ENCODE measurements at regions not wholly inside any gene's neighbourhood (a gene's known extent, or its start where the extent isn't known, plus 50 kb on each side); places are given as distances from the start of the nearest gene placed in this dataset.

DNA sequence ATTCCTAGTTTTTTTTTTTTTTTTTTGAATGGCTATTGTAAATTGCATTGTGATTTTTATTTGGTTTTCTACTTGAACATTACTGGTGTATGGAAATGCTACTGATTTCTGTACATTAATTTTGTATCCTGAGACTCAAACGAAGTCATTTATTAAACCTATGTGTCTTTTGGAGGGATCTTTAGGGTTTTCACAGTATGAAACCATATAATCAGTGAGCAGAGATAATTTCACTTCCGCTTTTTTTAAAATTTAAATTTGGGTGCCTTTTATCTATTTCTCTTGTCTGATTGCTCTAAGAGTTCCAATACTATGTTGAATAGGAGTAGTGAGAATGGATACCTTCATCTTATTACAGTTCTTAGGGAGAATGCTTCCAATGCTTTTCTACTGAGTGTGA is 102.7 kb downstream of the ZWINT start:
- Histone ChIP-seq H4K20me1 (ENCODE audit: low read length) (no peaks in the 10 kb centered on the region; the same call in 1 of the 2 replicates), H3K36me3 (ENCODE audit: low read depth, low read length) (no peaks in the 10 kb centered on the region), H3K4me1 (ENCODE audit: insufficient read depth, low read length) (no peaks in the 10 kb centered on the region), H3K4me3 (ENCODE audit: low read length) (no peak overlapping the region), H3K9me3 (ENCODE audit: low read length) (no peaks in the 10 kb centered on the region), H2AFZ (ENCODE audit: low read length) (no peak overlapping the region), H3K79me2 (ENCODE audit: low read length) (no peaks in the 10 kb centered on the region), H3K9ac (ENCODE audit: low read length) (no peak overlapping the region), H3K4me2 (ENCODE audit: low read length) (no peak overlapping the region), H3K27me3 (ENCODE audit: low read length) (no peaks in the 10 kb centered on the region), H3K9me2 (replicated peaks; ENCODE audit: low read length) (no peaks in the 10 kb centered on the region), H3K27ac (ENCODE audit: low read length) (no peak overlapping the region), H3F3A (ENCODE audit: low read length, unreplicated experiment) (no peaks in the 10 kb centered on the region)
- CTCF ChIA-PET: no interaction called here
- ATAC-seq (no peak), DNase-seq (no peak)
- no peak for TF ChIP-seq EZH2phosphoT487 (IDR thresholded peaks at IDR 0.05; ENCODE audit: borderline replicate concordance, low read length)
- TF ChIP-seq, protein P1, sequence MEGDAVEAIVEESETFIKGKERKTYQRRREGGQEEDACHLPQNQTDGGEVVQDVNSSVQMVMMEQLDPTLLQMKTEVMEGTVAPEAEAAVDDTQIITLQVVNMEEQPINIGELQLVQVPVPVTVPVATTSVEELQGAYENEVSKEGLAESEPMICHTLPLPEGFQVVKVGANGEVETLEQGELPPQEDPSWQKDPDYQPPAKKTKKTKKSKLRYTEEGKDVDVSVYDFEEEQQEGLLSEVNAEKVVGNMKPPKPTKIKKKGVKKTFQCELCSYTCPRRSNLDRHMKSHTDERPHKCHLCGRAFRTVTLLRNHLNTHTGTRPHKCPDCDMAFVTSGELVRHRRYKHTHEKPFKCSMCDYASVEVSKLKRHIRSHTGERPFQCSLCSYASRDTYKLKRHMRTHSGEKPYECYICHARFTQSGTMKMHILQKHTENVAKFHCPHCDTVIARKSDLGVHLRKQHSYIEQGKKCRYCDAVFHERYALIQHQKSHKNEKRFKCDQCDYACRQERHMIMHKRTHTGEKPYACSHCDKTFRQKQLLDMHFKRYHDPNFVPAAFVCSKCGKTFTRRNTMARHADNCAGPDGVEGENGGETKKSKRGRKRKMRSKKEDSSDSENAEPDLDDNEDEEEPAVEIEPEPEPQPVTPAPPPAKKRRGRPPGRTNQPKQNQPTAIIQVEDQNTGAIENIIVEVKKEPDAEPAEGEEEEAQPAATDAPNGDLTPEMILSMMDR (conservative IDR thresholded peaks at IDR 0.05; ENCODE audit: low read depth, low read length): no peak
- no peak for TF ChIP-seq EZH2 (IDR thresholded peaks at IDR 0.05; ENCODE audit: low read length, unreplicated experiment)
- no TSS peak for BruUV-seq (replicated peaks)
- POLR2A ChIA-PET (ENCODE audit: unreplicated experiment): no interaction called here
- intact Hi-C loops (cut with micrococcal nuclease): no loop called here

DNA sequence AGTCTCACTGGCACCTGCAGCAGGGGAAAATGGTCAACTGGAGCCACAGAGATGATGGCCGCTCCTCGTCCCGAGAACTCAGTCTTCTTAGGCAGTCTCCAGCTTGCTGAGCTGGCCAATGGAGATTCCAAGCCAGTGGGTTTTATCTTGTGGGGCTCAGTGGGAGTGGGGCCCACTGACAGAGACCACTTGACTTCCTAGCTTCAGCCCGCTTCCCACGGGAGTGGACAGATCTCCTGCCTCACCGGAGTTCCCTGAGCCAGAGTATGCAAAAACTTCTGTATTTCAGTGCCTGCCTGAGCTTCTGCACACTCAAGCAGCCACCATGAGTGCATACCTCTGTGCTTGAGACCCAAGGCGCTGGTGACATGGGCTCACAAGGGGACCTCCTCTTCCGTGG is 105.8 kb downstream of the ZWINT start:
- Histone ChIP-seq H3K9me3 (ENCODE audit: low read length) (no peaks in the 10 kb centered on the region), H3F3A (ENCODE audit: low read length, unreplicated experiment) (no peaks in the 10 kb centered on the region), H3K4me1 (ENCODE audit: insufficient read depth, low read length) (no peaks in the 10 kb centered on the region), H3K4me2 (ENCODE audit: low read length) (no peak overlapping the region), H3K9me2 (replicated peaks; ENCODE audit: low read length) (no peaks in the 10 kb centered on the region), H2AFZ (ENCODE audit: low read length) (no peak overlapping the region), H3K79me2 (ENCODE audit: low read length) (no peaks in the 10 kb centered on the region), H3K4me3 (ENCODE audit: low read length) (no peak overlapping the region), H4K20me1 (ENCODE audit: low read length) (no peaks in the 10 kb centered on the region), H3K36me3 (ENCODE audit: low read depth, low read length) (no peaks in the 10 kb centered on the region), H3K9ac (ENCODE audit: low read length) (no peak overlapping the region), H3K27me3 (ENCODE audit: low read length) (no peaks in the 10 kb centered on the region), H3K27ac (ENCODE audit: low read length) (no peak overlapping the region)
- BruUV-seq (replicated peaks): no TSS peak
- TF ChIP-seq, protein P1 (conservative IDR thresholded peaks at IDR 0.05; ENCODE audit: low read depth, low read length): no peak
- TF ChIP-seq EZH2phosphoT487 (IDR thresholded peaks at IDR 0.05; ENCODE audit: borderline replicate concordance, low read length) (no peak), EZH2 (IDR thresholded peaks at IDR 0.05; ENCODE audit: low read length, unreplicated experiment) (no peak)
- no peak for DNase-seq
- no peak for ATAC-seq
- ChIA-PET POLR2A (ENCODE audit: unreplicated experiment) (no interaction called here), CTCF (no interaction called here)
- intact Hi-C loops (cut with micrococcal nuclease): no loop called here

DNA sequence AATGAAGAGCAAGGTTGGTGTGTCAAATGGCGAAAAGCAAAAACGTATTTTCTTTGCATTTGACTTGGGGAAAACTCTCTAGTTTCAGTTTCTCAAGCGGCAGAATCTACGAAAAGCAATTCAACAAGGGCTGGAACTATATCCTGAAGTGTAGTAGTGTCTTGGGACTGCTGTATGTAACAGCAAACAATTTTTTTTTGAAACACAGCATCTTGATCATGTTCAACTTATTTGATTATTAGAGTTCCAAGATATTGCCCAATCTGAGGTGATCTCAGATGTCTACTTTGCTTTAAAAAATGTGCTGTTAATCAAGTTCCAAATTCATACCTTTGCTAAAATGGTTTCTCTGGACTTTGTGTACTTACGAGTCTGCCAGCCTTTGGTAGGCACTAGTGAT is 120.6 kb downstream of the ZWINT start:
- POLR2A ChIA-PET (ENCODE audit: unreplicated experiment): no interaction called here

More for the DNA sequence above, 120.6 kb downstream of the ZWINT start:
- H3K79me2 ChIP-seq (ENCODE audit: low read length): no peaks in the 10 kb centered on the region
- H3K4me2 ChIP-seq (ENCODE audit: low read length): peak overlapping the region; percentile 55
- H3K4me1 ChIP-seq (ENCODE audit: insufficient read depth, low read length): no peaks in the 10 kb centered on the region
- no TSS peak for BruUV-seq (replicated peaks)
- intact Hi-C loops (cut with micrococcal nuclease): no loop called here
- ATAC-seq: no peak
- no peaks in the 10 kb centered on the region for H3K9me3 ChIP-seq (ENCODE audit: low read length)
- peak overlapping the region; percentile 44 for H2AFZ ChIP-seq (ENCODE audit: low read length)
- TF ChIP-seq, protein P1 (conservative IDR thresholded peaks at IDR 0.05; ENCODE audit: low read depth, low read length): no peak
- TF ChIP-seq EZH2phosphoT487 (IDR thresholded peaks at IDR 0.05; ENCODE audit: borderline replicate concordance, low read length) (no peak), EZH2 (IDR thresholded peaks at IDR 0.05; ENCODE audit: low read length, unreplicated experiment) (no peak)
- H3K27ac ChIP-seq (ENCODE audit: low read length): no peak overlapping the region
- CTCF ChIA-PET: no interaction called here
- H3K27me3 ChIP-seq (ENCODE audit: low read length): no peaks in the 10 kb centered on the region
- H3K4me3 ChIP-seq (ENCODE audit: low read length): peak overlapping the region; percentile 42
- H3F3A ChIP-seq (ENCODE audit: low read length, unreplicated experiment): no peaks in the 10 kb centered on the region
- no peak for DNase-seq
- H3K9me2 ChIP-seq (replicated peaks; ENCODE audit: low read length): no peaks in the 10 kb centered on the region
- H3K9ac ChIP-seq (ENCODE audit: low read length): no peak overlapping the region
- H4K20me1 ChIP-seq (ENCODE audit: low read length): no peaks in the 10 kb centered on the region
- H3K36me3 ChIP-seq (ENCODE audit: low read depth, low read length): no peaks in the 10 kb centered on the region
